CD8-positive, alpha-beta memory T cell (primary cell): ENCODE measurements at regions not wholly inside any gene's neighbourhood (a gene's known extent, or its start where the extent isn't known, plus 50 kb on each side); places are given as distances from the start of the nearest gene placed in this dataset.

Experiments used
- CTCF ChIA-PET: fragments of 350-600 bp; sonication (Branson Sonifier 250); formaldehyde crosslinking; loops from one replicate; lab custom pipeline; 2021; ENCODE audit warnings: antibody characterized with exemption; lab: Charles Lee
- POLR2A ChIA-PET: fragments of 350-600 bp; sonication (Branson Sonifier 250); formaldehyde crosslinking; loops from one replicate; lab custom pipeline; 2021; ENCODE audit warnings: antibody characterized with exemption; lab: Charles Lee
- DNase-seq, 5 donors: peaks; one replicate each; pipeline versions ENCODE4 v3.0.0 to v3.0.0-alpha.2; 2020 to 2022; ENCODE audit warnings: mixed read lengths in 1 of 5
- H3K27ac ChIP-seq: one replicate; pipeline ENCODE4 v1.7.0; 2013; ENCODE audit warnings: low read depth, mild to moderate bottlenecking, low read length, moderate library complexity
- H3K27me3 ChIP-seq: 2 replicates; pipeline ENCODE4 v1.7.0; 2013; ENCODE audit warnings: low read length, mild to moderate bottlenecking; ENCODE audit not compliant: insufficient read depth, poor library complexity, severe bottlenecking
- H3K36me3 ChIP-seq: 2 replicates; pipeline ENCODE4 v1.7.0; 2013; ENCODE audit warnings: mild to moderate bottlenecking, low read length, moderate library complexity; ENCODE audit not compliant: insufficient read depth
- H3K4me1 ChIP-seq: 2 replicates; pipeline ENCODE4 v1.7.0; 2013; ENCODE audit warnings: mild to moderate bottlenecking, low read length, moderate library complexity; ENCODE audit not compliant: insufficient read depth
- H3K4me3 ChIP-seq: 2 replicates; pipeline ENCODE4 v1.7.0; 2013; ENCODE audit warnings: mild to moderate bottlenecking, low read length
- H3K9me3 ChIP-seq: 2 replicates; pipeline ENCODE4 v1.7.0; 2013; ENCODE audit warnings: mild to moderate bottlenecking, low read length
- H3K27ac Mint-ChIP-seq, 8 donors: one replicate each; pipeline ENCODE4 v1.8.0; 2020 to 2021; ENCODE audit warnings: mixed read lengths in 8 of 8, mild to moderate bottlenecking in 6 of 8, inconsistent platforms in 3 of 8, moderate library complexity in 3 of 8
- H3K27me3 Mint-ChIP-seq, 2 donors: one replicate each; pipeline ENCODE4 v1.8.0; 2020 to 2021; ENCODE audit warnings: mixed read lengths in 2 of 2, mild to moderate bottlenecking in 1 of 2, moderate library complexity in 1 of 2
- H3K36me3 Mint-ChIP-seq, 3 donors: one replicate each; pipeline ENCODE4 v1.8.0; 2020 to 2021; ENCODE audit warnings: mixed read lengths in 3 of 3, inconsistent platforms in 1 of 3, mild to moderate bottlenecking in 1 of 3
- H3K4me1 Mint-ChIP-seq, 3 donors: one replicate each; pipeline ENCODE4 v1.8.0; 2020 to 2021; ENCODE audit warnings: mixed read lengths in 3 of 3, inconsistent platforms in 1 of 3, mild to moderate bottlenecking in 1 of 3
- H3K4me3 Mint-ChIP-seq, 7 donors: one replicate each; pipeline ENCODE4 v1.8.0; 2020 to 2021; ENCODE audit warnings: mixed read lengths in 7 of 7, mild to moderate bottlenecking in 6 of 7, moderate library complexity in 4 of 7, inconsistent platforms in 2 of 7
- H3K9me3 Mint-ChIP-seq, 5 donors: one replicate each; pipeline ENCODE4 v1.8.0; 2020 to 2022; ENCODE audit warnings: mixed read lengths in 5 of 5, mild to moderate bottlenecking in 3 of 5, moderate library complexity in 2 of 5, inconsistent platforms in 1 of 5

DNA sequence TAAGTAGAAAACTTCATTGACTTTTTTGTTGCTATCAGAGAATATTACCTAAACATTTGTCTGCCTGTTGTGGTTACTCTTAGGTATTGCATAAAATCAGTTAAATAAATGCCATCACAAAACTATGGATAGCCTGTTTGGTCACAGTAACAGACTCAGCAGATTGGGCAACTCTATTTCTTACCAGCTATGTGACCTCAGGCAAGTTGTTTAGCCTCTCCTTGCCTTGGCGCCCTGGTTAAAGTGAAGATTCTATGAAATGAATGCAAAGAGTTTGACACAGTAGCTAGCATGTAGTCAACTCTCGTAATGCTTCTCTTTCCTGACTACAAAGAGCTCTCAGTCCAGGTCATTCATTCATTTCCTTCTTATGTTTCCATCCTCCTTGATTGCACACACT is 82.5 kb upstream of the ID4 start:
- H3K27ac Mint-ChIP-seq, result no peak overlapping the region
- no peak overlapping the region for H3K4me3 ChIP-seq
- H3K9me3 ChIP-seq, result no peaks in the 10 kb centered on the region
- no peaks in the 10 kb centered on the region for H3K36me3 ChIP-seq
- peaks cover 0 to 3% (median 0%) of the 10 kb centered on the region in 5 donors for H3K9me3 Mint-ChIP-seq
- peaks cover 0 to 1% of the 10 kb centered on the region in 2 donors for H3K27me3 Mint-ChIP-seq
- H3K27ac ChIP-seq, result no peak overlapping the region
- no peak for DNase-seq
- H3K4me1 Mint-ChIP-seq, result no peaks in the 10 kb centered on the region
- H3K27me3 ChIP-seq, result no peaks in the 10 kb centered on the region
- H3K4me3 Mint-ChIP-seq, result no peak overlapping the region
- no peaks in the 10 kb centered on the region for H3K36me3 Mint-ChIP-seq
- H3K4me1 ChIP-seq, result no peaks in the 10 kb centered on the region
- CTCF ChIA-PET, result no interaction called here
- POLR2A ChIA-PET, result no interaction called here

DNA sequence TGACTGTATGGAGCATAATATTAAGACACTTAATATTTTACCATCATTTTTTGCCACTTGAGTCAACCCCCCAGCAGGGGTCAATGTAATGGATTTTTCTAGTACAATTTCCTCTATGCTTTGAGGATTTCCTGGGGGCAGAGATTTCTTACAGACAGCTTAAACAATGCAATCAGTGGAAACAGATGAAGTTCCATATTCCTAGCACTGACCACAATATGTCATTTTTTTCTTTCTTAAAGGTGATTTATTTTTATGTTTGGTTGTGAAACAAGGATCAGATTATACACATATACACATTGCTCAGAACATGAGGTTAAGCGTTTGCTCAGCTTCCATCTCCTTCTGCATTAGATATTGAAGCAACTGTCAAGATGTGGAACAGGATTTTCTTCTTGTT is 82.0 kb upstream of the ID4 start:
- Mint-ChIP-seq H3K27ac (no peak overlapping the region), H3K4me1 (no peaks in the 10 kb centered on the region), H3K9me3 (peaks cover 0 to 3% (median 0%) of the 10 kb centered on the region in 5 donors), H3K36me3 (no peaks in the 10 kb centered on the region), H3K4me3 (no peak overlapping the region), H3K27me3 (peaks cover 0 to 1% of the 10 kb centered on the region in 2 donors)
- no peaks in the 10 kb centered on the region for H3K27me3 ChIP-seq
- CTCF ChIA-PET, result no interaction called here
- no peak overlapping the region for H3K27ac ChIP-seq
- no peaks in the 10 kb centered on the region for H3K9me3 ChIP-seq
- no peak for DNase-seq
- POLR2A ChIA-PET, result no interaction called here
- no peak overlapping the region for H3K4me3 ChIP-seq
- no peaks in the 10 kb centered on the region for H3K36me3 ChIP-seq
- H3K4me1 ChIP-seq, result no peaks in the 10 kb centered on the region

DNA sequence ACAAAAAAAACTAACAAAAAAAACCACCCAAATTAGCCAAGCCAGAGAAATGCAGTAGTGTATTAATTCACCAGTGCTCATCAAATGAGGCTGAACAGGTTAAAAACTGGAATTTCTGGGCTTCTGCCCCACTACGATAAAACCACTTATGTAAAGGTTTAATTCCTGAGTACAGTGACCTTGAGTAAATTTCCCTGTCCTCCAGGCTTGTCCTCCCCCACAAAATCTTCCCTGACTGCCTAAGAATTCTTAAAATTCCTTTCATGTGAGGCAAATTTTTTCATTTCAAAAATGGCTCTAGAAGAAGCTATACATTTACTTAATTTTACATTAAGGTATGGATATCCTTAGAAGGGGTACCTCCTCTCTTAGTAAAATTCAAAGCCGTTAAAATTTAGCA is 80.1 kb upstream of the ID4 start:
- no peaks in the 10 kb centered on the region for H3K27me3 ChIP-seq
- Mint-ChIP-seq H3K27ac (no peak overlapping the region), H3K4me3 (no peak overlapping the region), H3K36me3 (no peaks in the 10 kb centered on the region), H3K9me3 (peaks cover 0 to 3% (median 0%) of the 10 kb centered on the region in 5 donors), H3K27me3 (peaks cover 0 to 1% of the 10 kb centered on the region in 2 donors), H3K4me1 (no peaks in the 10 kb centered on the region)
- H3K27ac ChIP-seq, result no peak overlapping the region
- H3K4me1 ChIP-seq, result no peaks in the 10 kb centered on the region
- CTCF ChIA-PET, result no interaction called here
- no peak overlapping the region for H3K4me3 ChIP-seq
- POLR2A ChIA-PET, result no interaction called here
- H3K9me3 ChIP-seq, result no peaks in the 10 kb centered on the region
- DNase-seq, result no peak
- no peaks in the 10 kb centered on the region for H3K36me3 ChIP-seq

- DNase-seq, result no peak
- Mint-ChIP-seq H3K36me3 (no peaks in the 10 kb centered on the region), H3K27ac (no peak overlapping the region), H3K9me3 (peaks cover 0 to 5% (median 2%) of the 10 kb centered on the region in 5 donors), H3K4me1 (no peaks in the 10 kb centered on the region), H3K27me3 (peaks cover 0 to 1% of the 10 kb centered on the region in 2 donors), H3K4me3 (no peak overlapping the region)
- no peaks in the 10 kb centered on the region for H3K4me1 ChIP-seq
- CTCF ChIA-PET, result no interaction called here
- POLR2A ChIA-PET, result no interaction called here
- no peaks in the 10 kb centered on the region for H3K27me3 ChIP-seq
- no peak overlapping the region for H3K4me3 ChIP-seq
- H3K9me3 ChIP-seq, result no peaks in the 10 kb centered on the region
- no peaks in the 10 kb centered on the region for H3K36me3 ChIP-seq
- H3K27ac ChIP-seq, result no peak overlapping the region
Measured at GRCh38 chr6:19759117-19759880, 77.9 kb upstream of the ID4 start.

GRCh38 chr6:19761121-19761520 is 76.0 kb upstream of the ID4 start:
- no peak overlapping the region for H3K4me3 Mint-ChIP-seq
- Histone ChIP-seq H3K27ac (no peak overlapping the region), H3K27me3 (no peaks in the 10 kb centered on the region), H3K36me3 (no peaks in the 10 kb centered on the region), H3K9me3 (no peaks in the 10 kb centered on the region), H3K4me3 (no peak overlapping the region), H3K4me1 (no peaks in the 10 kb centered on the region)
- peaks cover 0 to 1% of the 10 kb centered on the region in 2 donors for H3K27me3 Mint-ChIP-seq
- DNase-seq, result no peak
- H3K4me1 Mint-ChIP-seq, result no peaks in the 10 kb centered on the region
- peaks cover 0 to 7% (median 5%) of the 10 kb centered on the region in 5 donors for H3K9me3 Mint-ChIP-seq
- CTCF ChIA-PET, result no interaction called here
- H3K27ac Mint-ChIP-seq, result no peak overlapping the region
- no peaks in the 10 kb centered on the region for H3K36me3 Mint-ChIP-seq
- POLR2A ChIA-PET, result no interaction called here

DNA sequence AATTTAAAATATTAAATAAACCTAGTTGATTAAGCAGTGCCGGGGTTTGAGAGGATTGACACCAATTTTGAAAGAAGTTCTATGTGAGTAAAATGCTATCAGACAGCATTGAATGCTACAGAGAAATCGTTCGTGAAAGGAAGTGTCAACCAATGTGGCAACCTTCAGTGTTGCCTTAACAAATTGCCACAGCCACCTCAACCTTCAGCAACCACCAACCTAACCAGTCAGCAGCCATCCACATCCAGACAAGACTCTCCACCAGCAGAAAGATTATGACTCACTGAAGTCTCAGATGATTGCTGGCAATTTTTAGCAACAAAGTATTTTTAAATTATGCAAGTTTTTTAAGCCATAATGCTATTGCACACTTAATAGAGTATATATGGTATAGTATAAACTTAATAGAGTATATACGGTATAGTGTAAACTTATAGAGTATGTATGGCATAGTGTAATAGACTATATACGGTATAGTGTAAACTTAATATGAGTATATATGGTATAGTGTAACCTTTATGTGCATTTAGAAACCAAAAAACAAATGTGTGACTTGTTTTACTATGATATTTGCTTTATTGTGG is 65.3 kb upstream of the ID4 start:
- peaks cover 0 to 2% of the 10 kb centered on the region in 2 donors for H3K27me3 Mint-ChIP-seq
- DNase-seq, result no peak
- H3K27me3 ChIP-seq, result no peaks in the 10 kb centered on the region
- no peak overlapping the region for H3K27ac ChIP-seq
- H3K36me3 ChIP-seq, result no peaks in the 10 kb centered on the region
- H3K27ac Mint-ChIP-seq, result no peak overlapping the region
- H3K4me1 ChIP-seq, result no peaks in the 10 kb centered on the region
- H3K9me3 Mint-ChIP-seq, result peaks cover 2 to 8% (median 3%) of the 10 kb centered on the region in 5 donors
- no peaks in the 10 kb centered on the region for H3K4me1 Mint-ChIP-seq
- no peaks in the 10 kb centered on the region for H3K36me3 Mint-ChIP-seq
- ChIA-PET POLR2A (no interaction called here), CTCF (no interaction called here)
- H3K9me3 ChIP-seq, result no peaks in the 10 kb centered on the region
- H3K4me3 Mint-ChIP-seq, result no peak overlapping the region
- no peak overlapping the region for H3K4me3 ChIP-seq

DNA sequence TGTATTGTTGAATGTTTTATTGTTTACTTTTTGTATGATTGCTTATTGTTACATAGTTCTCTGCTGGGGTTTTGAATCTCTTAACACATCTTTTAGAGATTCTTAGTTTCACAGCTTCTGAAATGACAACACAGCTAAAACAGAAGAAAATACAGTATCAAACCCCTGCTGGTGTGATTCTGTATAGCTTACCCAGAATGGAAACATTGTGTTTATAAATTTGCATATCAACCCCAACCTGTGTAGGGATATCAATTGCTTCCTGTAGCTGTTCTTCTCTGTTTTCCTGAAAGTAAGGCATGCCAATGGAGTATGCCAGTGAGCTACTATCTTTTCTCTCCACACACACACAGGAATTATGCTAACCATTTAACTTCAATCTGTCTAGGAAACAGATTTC is 64.3 kb upstream of the ID4 start:
- no peaks in the 10 kb centered on the region for H3K4me1 Mint-ChIP-seq
- H3K27ac Mint-ChIP-seq, result no peak overlapping the region
- H3K9me3 ChIP-seq, result no peaks in the 10 kb centered on the region
- H3K27me3 ChIP-seq, result no peaks in the 10 kb centered on the region
- H3K9me3 Mint-ChIP-seq, result peaks cover 2 to 8% (median 3%) of the 10 kb centered on the region in 5 donors
- H3K27me3 Mint-ChIP-seq, result peaks cover 0 to 2% of the 10 kb centered on the region in 2 donors
- H3K36me3 Mint-ChIP-seq, result no peaks in the 10 kb centered on the region
- H3K27ac ChIP-seq, result no peak overlapping the region
- H3K36me3 ChIP-seq, result no peaks in the 10 kb centered on the region
- CTCF ChIA-PET, result no interaction called here
- no peaks in the 10 kb centered on the region for H3K4me1 ChIP-seq
- no peak overlapping the region for H3K4me3 Mint-ChIP-seq
- H3K4me3 ChIP-seq, result no peak overlapping the region
- DNase-seq, result no peak
- POLR2A ChIA-PET, result no interaction called here

- H3K36me3 Mint-ChIP-seq, result no peaks in the 10 kb centered on the region
- Histone ChIP-seq H3K4me3 (no peak overlapping the region), H3K27me3 (no peaks in the 10 kb centered on the region), H3K36me3 (no peaks in the 10 kb centered on the region), H3K4me1 (no peaks in the 10 kb centered on the region), H3K27ac (no peak overlapping the region), H3K9me3 (no peaks in the 10 kb centered on the region)
- H3K9me3 Mint-ChIP-seq, result peaks cover 0 to 3% (median 0%) of the 10 kb centered on the region in 5 donors
- ChIA-PET CTCF (no interaction called here), POLR2A (no interaction called here)
- no peak overlapping the region for H3K27ac Mint-ChIP-seq
- DNase-seq, result no peak
- no peak overlapping the region for H3K4me3 Mint-ChIP-seq
- H3K27me3 Mint-ChIP-seq, result no peaks in the 10 kb centered on the region
- H3K4me1 Mint-ChIP-seq, result no peaks in the 10 kb centered on the region
Measured at GRCh38 chr6:19781269-19781668, 55.9 kb upstream of the ID4 start.
